ENCODE measurements at regions not wholly inside any gene's neighbourhood (a gene's known extent, or its start where the extent isn't known, plus 50 kb on each side); places are given as distances from the start of the nearest gene placed in this dataset.

DNA sequence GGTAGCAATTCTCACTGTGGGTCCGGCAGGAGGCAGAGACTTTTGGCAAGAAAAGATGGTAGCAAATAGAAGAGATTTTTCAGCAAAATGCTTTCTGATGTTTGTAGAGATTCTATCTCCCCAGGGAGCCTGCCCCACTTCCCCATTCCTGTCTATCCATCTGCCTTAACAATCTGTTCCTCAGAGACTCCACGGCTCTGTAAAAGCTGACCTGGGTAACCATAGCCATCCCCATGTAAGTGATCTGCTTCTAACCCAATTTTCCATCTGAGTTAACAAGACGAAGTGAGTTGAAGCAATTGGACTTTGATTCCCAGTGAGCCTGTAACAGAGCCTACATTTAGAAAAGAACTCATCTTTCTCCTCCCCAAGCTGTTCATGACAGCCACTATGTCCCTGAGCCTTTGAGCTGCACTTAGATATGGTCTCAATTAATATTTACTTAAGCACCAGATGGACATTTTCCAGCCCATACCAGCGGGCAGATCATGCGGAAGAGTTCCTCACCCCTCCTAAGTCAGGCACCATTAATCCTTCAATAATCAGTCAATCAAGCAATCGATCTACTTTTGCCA, 896.1 kb downstream of the CCSER2 start:
- H3K9me3 ChIP-seq = no peaks in the 10 kb centered on the region
- no peak overlapping the region for H3K27ac ChIP-seq
- no peak for TF ChIP-seq EP300 (IDR thresholded peaks at IDR 0.05; ENCODE audit: low read depth)
- intact Hi-C loops (cut with DNase I; ENCODE audit: low total_unique reads) = no loop called here
- H3K4me3 ChIP-seq = no peak overlapping the region
- no peaks in the 10 kb centered on the region for H3K4me1 ChIP-seq
- DNase-seq = no peak
- no peaks in the 10 kb centered on the region for H3K36me3 ChIP-seq
- 69 to 71% methylated on average over 5 to 6 of the region's 6 CpGs for WGBS, 2 donors (ENCODE audit: low coverage in 1 of 2)
- no peaks in the 10 kb centered on the region for H3K27me3 ChIP-seq
- in situ Hi-C loops (cut with MboI; ENCODE audit: low pct_ligation_motif_present in 1 of 4, low pct_unique_long_range_greater_than_20kb in 1 of 4, low sequenced_read_pairs in 3 of 4) = no loop called here

DNA sequence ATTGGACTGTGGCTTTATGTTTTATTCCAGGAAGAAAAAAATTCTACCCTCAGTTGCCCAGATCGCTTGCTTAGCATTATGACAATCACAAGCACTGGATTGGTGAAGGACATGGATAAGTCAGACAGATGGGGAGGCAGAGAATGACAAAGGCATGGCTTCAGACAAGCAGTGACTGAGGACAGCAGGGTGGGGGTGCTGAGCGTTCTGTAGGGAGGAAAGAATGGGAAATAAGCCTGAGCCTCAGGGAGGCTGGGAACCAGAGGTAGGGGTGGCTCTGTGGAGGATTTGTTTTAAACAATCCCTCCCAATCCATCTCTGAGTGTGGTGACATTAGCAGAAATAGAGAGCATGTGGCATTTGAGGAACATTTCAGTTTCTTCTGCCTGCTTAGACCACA, 896.9 kb downstream of the CCSER2 start:
- Histone ChIP-seq H3K4me1 (no peaks in the 10 kb centered on the region), H3K4me3 (no peak overlapping the region), H3K27me3 (no peaks in the 10 kb centered on the region), H3K27ac (no peak overlapping the region), H3K9me3 (no peaks in the 10 kb centered on the region), H3K36me3 (no peaks in the 10 kb centered on the region)
- no peak for DNase-seq
- in situ Hi-C loops (cut with MboI; ENCODE audit: low pct_ligation_motif_present in 1 of 4, low pct_unique_long_range_greater_than_20kb in 1 of 4, low sequenced_read_pairs in 3 of 4) = no loop called here
- 74 to 88% methylated on average over 1 to 2 of the region's 2 CpGs for WGBS, 2 donors (ENCODE audit: low coverage in 1 of 2)
- TF ChIP-seq POLR2AphosphoS5 (IDR thresholded peaks at IDR 0.05) = no peak
- TF ChIP-seq CTCF (IDR thresholded peaks at IDR 0.05) = no peak
- TF ChIP-seq EP300 (IDR thresholded peaks at IDR 0.05; ENCODE audit: low read depth) = no peak
- TF ChIP-seq POLR2A (IDR thresholded peaks at IDR 0.05) = no peak
- intact Hi-C loops (cut with DNase I; ENCODE audit: low total_unique reads) = no loop called here

DNA sequence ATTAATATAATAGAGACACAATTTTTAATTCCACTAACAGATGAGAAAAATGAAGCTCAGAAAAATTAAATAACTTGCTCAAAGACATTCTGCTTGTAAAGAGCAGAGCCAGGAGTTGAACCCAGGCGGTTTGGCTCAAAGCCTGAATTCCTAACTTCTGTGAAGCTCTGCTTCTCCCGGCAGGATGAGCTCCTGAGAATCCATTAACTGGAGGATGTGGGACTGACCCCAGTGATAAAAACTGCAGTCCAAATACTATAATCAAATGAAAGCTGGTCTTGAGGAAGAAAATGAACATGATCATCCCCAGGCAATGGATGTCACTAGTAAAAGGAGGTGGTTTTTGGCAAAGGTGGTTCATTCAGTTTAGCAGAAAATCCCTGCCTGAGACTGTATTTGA, 898.2 kb downstream of the CCSER2 start:
- H3K36me3 ChIP-seq = no peaks in the 10 kb centered on the region

GRCh38 chr10:85228726-85229125, 900.3 kb downstream of the CCSER2 start:
- TF ChIP-seq CTCF (IDR thresholded peaks at IDR 0.05) (no peak), POLR2A (IDR thresholded peaks at IDR 0.05) (no peak), POLR2AphosphoS5 (IDR thresholded peaks at IDR 0.05) (no peak), EP300 (IDR thresholded peaks at IDR 0.05; ENCODE audit: low read depth) (no peak)
- Histone ChIP-seq H3K4me3 (no peak overlapping the region), H3K9me3 (no peaks in the 10 kb centered on the region), H3K4me1 (no peaks in the 10 kb centered on the region), H3K27ac (no peak overlapping the region), H3K27me3 (no peaks in the 10 kb centered on the region), H3K36me3 (no peaks in the 10 kb centered on the region)
- intact Hi-C loops (cut with DNase I; ENCODE audit: low total_unique reads) (no loop called here), in situ Hi-C loops (cut with MboI; ENCODE audit: low pct_ligation_motif_present in 1 of 4, low pct_unique_long_range_greater_than_20kb in 1 of 4, low sequenced_read_pairs in 3 of 4) (no loop called here)
- 93% methylated on average over 1 of the region's 1 CpG; no CpG with 5 or more reads in 1 of the 2 donors for WGBS, 2 donors (ENCODE audit: low coverage in 1 of 2)
- DNase-seq = no peak

More for the DNA sequence above, 898.2 kb downstream of the CCSER2 start:
- intact Hi-C loops (cut with DNase I; ENCODE audit: low total_unique reads) (no loop called here), in situ Hi-C loops (cut with MboI; ENCODE audit: low pct_ligation_motif_present in 1 of 4, low pct_unique_long_range_greater_than_20kb in 1 of 4, low sequenced_read_pairs in 3 of 4) (no loop called here)
- no peak for TF ChIP-seq CTCF (IDR thresholded peaks at IDR 0.05)
- TF ChIP-seq EP300 (IDR thresholded peaks at IDR 0.05; ENCODE audit: low read depth) = no peak
- TF ChIP-seq POLR2AphosphoS5 (IDR thresholded peaks at IDR 0.05) = no peak
- WGBS, 2 donors (ENCODE audit: low coverage in 1 of 2) = 74 to 77% methylated on average over 2 of the region's 2 CpGs
- no peaks in the 10 kb centered on the region for H3K27me3 ChIP-seq
- no peak overlapping the region for H3K27ac ChIP-seq
- DNase-seq = no peak
- no peak overlapping the region for H3K4me3 ChIP-seq
- H3K4me1 ChIP-seq = no peaks in the 10 kb centered on the region
- H3K9me3 ChIP-seq = no peaks in the 10 kb centered on the region

Measured in transverse colon (tissue), 4 donors.